Right forelimb (tissue), 1 donor: ENCODE measurements at regions not wholly inside any gene's neighbourhood (a gene's known extent, or its start where the extent isn't known, plus 50 kb on each side); places are given as distances from the start of the nearest gene placed in this dataset.

Experiments used
- DNase-seq: peaks from one replicate; pipeline ENCODE4 v3.0.0-alpha.2; 2018

GRCh38 chr1:94707321-94708298, 112.5 kb upstream of the SLC44A3 start:
- no peak for DNase-seq

- DNase-seq = no peak
Observed at GRCh38 chr1:94702442-94702815, 117.7 kb upstream of the SLC44A3 start.

- DNase-seq = no peak
Observed at GRCh38 chr1:94701796-94702441, 118.2 kb upstream of the SLC44A3 start.

GRCh38 chr1:94698759-94699502, 121.2 kb upstream of the SLC44A3 start:
- no peak for DNase-seq

DNA sequence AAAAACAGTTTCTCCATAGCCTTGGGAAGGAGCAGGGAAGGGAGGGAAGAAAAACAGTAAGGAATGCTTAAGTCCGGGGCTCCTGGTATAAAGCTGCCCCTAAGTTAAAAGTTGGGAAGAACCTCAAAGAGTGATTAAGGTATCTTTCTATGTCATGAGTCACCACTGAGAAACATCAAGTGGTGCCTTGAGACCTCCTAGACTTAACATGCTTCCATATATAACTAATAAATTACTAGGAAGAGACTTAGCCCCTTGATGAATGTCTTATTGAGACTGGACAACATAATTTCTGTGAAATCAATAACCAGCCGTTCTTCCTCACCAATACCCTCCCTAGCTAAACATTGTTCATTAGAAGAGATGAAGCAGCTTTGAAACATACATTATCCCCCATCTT, 121.8 kb upstream of the SLC44A3 start:
- no peak for DNase-seq

DNA sequence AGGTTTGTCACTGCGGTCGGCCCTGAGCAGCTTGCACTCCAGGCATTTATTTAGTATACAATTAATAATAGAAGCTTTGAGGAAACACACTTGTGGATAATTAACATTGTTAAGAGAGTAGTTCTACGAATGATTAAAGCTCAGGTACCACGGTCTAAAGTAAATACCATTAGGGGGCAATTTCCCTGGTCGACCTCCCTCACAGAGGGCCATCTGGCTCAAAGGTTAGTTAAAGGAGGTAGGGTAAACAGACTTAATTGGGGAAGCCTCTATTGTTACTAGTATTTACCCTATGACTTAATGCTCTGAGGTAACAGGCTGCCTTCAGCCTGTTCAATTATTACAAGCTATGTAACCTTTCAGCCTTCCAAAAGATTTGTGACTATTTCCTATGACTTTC, 122.3 kb upstream of the SLC44A3 start:
- no peak for DNase-seq

DNA sequence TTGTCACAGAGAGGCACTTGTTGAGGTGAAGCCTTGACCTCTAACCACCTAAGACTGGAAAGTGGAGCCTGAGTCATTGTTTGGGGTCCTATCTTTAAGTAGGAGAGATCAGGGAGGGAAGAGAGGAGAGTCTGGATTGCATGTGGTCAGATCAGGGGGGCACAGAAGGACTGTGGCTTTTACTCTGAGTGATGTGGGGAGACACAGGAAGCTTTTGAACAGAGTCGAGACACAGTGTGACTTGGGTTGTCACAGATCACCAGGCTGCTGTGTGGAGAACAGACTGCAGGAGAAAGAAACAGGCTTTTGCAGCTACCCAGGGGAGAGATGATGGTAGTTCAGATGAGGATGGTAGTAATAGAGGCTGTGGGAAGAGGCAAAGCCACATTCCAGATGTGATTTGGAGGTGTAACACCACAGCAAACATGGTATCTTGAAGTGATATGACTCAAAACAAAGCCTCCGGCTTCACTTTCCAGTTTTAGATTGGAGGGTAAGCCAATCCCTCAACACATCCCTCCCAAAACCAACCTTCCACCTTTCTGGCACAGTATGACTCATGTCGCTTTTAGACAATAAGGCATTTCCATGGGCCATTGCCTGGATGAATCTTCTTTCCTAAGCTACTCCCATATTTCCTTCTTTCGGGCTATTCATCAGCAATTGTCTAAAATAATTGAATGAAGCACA, 125.8 kb upstream of the SLC44A3 start:
- no peak for DNase-seq

GRCh38 chr1:94693435-94693834, 126.7 kb upstream of the SLC44A3 start:
- DNase-seq = no peak

GRCh38 chr1:94693029-94693428, 127.1 kb upstream of the SLC44A3 start:
- no peak for DNase-seq

GRCh38 chr1:94688646-94689045, 131.5 kb upstream of the SLC44A3 start:
- no peak for DNase-seq

- no peak for DNase-seq
Observed at GRCh38 chr1:94686882-94687281, 133.3 kb upstream of the SLC44A3 start.

DNA sequence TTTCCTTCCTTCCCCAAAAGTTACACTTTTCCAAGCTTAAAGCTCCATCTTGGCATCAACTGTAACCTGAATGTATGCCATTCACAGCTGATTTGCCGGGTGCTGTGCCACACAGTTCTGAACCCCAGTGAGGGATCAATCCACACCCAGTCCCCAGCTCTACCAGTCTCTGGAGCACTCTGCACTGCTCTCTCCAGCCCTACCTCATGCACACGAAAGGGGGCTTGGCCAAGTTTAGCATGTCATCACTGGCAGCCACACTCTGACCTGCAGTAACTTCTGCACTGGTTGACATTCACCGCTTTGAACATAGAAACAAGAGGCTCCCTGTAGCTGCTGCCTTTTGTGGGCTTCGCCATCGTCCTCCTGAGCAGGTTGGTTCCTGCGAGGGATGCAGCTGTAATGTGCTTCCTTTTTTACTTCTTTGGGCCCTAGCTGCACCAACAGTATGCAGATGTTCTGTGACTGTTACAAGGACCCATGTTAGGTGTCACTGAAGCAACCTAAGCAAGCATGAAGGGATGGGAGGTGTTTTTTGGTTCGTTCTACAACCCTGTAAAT, 135.4 kb upstream of the SLC44A3 start:
- DNase-seq = no peak

- no peak for DNase-seq
Observed at GRCh38 chr1:94683886-94684285, 136.3 kb upstream of the SLC44A3 start.

DNA sequence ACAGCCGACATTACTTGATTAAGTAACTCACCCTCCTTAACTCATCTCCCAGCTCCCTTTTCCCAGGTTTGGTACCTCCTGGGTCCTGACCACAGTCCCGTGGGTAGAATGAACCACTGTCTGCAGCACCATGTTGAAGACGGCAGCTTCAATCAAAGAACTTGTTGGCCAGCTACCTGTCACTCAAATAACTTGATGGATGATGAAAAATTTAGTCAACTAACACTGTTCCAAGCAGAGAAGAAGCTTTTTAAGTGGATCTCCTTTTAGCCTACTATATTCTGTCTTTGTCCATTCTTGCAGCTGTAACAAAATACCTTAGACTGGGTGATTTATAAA, 138.4 kb upstream of the F3 start:
- DNase-seq = no peak

GRCh38 chr1:94679332-94680038, 137.9 kb upstream of the F3 start:
- DNase-seq = no peak

- DNase-seq = no peak
Observed at GRCh38 chr1:94678202-94678848, 136.8 kb upstream of the F3 start.

- no peak for DNase-seq
Observed at GRCh38 chr1:94677714-94678113, 136.2 kb upstream of the F3 start.

DNA sequence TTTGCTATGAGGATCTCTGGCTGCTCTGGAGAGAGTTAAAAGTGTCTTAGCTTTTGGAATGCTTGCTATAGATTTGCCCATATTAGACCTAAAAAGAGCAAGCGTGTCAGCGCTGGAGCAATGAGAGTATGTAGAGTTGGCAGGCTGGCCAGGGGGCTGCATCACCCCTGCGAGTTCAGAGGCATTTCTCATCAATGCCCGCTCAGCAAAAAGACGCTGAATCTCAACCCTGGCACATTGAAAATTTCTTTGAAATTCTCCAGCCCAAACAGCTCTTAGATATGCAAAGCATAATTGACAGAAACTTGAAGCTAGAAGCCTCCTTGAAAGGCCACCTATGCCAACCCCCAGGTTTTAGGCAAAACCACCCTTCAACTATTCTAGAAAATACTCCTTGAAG, 135.5 kb upstream of the F3 start:
- DNase-seq = no peak

DNA sequence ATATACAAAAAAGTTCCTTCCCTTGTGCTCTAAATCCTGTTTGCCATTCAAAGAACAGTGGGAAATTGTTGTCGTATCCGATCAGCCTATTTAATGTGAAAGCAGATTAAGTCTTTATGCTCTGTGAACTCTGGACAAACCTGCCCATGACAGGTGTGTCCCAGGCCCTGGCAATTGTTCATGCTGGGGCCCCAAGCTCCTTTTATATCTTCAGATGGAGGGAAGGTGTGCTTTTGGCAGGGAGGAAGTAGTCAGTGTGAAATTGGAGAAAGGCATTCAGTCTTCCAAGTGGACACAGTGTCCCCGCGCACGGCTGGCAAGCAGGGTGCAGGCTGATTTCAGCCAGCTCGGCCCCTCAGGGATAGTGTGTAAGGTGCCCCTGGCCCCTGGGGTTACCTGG, 135.1 kb upstream of the F3 start:
- DNase-seq = no peak

DNA sequence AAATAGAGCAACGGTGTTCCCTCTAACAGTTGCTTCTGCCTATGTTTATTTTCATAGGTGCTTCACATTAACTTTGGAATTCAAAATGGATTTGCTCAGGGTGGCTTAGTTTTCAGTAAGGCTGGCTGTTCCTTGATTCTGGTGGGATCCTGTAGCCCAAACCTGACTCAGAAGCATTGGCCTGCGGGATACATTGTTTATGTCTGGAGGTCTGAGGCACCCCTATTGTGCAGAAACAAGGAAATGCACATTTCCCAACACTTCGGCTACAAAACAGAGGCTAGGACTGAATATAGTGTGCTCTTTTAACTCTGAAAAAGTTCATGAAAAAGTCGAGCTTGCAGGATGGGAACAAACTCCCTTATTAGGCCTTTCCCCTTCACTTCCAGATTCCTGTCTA, 133.8 kb upstream of the F3 start:
- DNase-seq = no peak

- DNase-seq = no peak
Observed at GRCh38 chr1:94674876-94675275, 133.3 kb upstream of the F3 start.

GRCh38 chr1:94672934-94673333, 131.4 kb upstream of the F3 start:
- DNase-seq = no peak
